ENCODE measurements at regions not wholly inside any gene's neighbourhood (a gene's known extent, or its start where the extent isn't known, plus 50 kb on each side); places are given as distances from the start of the nearest gene placed in this dataset.

GRCh38 chr7:68697796-68698280, 900.4 kb upstream of the AUTS2 start:
- TF ChIP-seq EZH2 (IDR thresholded peaks at IDR 0.05; ENCODE audit: insufficient read depth, poor library complexity, severe bottlenecking), result no peak
- TF ChIP-seq EZH2phosphoT487 (IDR thresholded peaks at IDR 0.05; ENCODE audit: insufficient read depth, low read depth), result no peak

All from GM23248 (cell line).